B cell (primary cell): ENCODE measurements at regions not wholly inside any gene's neighbourhood (a gene's known extent, or its start where the extent isn't known, plus 50 kb on each side); places are given as distances from the start of the nearest gene placed in this dataset.

Source experiments
- ATAC-seq: fragments of 200-7000 bp; cut with Tn5 transposase; one replicate; pipeline ENCODE4 v1.10.0; 2021; ENCODE audit warnings: low read depth, mild to moderate bottlenecking, moderate number of reproducible peaks, moderate library complexity
- CTCF ChIA-PET: fragments of 350-600 bp; sonication (Branson Sonifier 250); formaldehyde crosslinking; loops from one replicate; lab custom pipeline; 2021; ENCODE audit warnings: antibody characterized with exemption, inconsistent platforms; lab: Charles Lee
- POLR2A ChIA-PET: fragments of 350-600 bp; sonication (Branson Sonifier 250); formaldehyde crosslinking; loops from one replicate; lab custom pipeline; 2021; ENCODE audit warnings: antibody characterized with exemption; lab: Charles Lee
- DNase-seq: peaks from one replicate; pipeline ENCODE4 v3.0.0; 2013
- H2AFZ ChIP-seq: 2 replicates; pipeline ENCODE4 v1.6.1; 2012; ENCODE audit warnings: mild to moderate bottlenecking, low read depth, low read length; ENCODE audit not compliant: insufficient read depth, poor library complexity, severe bottlenecking
- H3K27ac ChIP-seq, 2 donors: 1 replicate in 1 of 2; 2 replicates in 1 of 2; pipeline ENCODE4 v1.5.1; 2012 to 2013; ENCODE audit warnings: low read length in 2 of 2, mild to moderate bottlenecking in 2 of 2, moderate library complexity in 1 of 2
- H3K27me3 ChIP-seq, 4 experiments: fragments of 200-600 bp in 1 of 4; sonication (generic) in 1 of 4; replicated peaks in 1 of 4; 1 replicate in 2 of 4; 2 replicates in 2 of 4; pipeline versions ENCODE4 v1.6.1 to v1.7.0; 2013 to 2016; ENCODE audit warnings: low read length in 3 of 4, mild to moderate bottlenecking in 2 of 4, mixed read lengths in 1 of 4, moderate library complexity in 1 of 4; ENCODE audit not compliant: insufficient read depth in 4 of 4, control insufficient read depth in 3 of 4; ENCODE audit errors: control extremely low read depth in 1 of 4
- H3K36me3 ChIP-seq, 2 experiments: replicated peaks in 1 of 2; 1 replicate in 1 of 2; 2 replicates in 1 of 2; pipeline versions ENCODE4 v1.6.1 to v1.7.1; 2013; ENCODE audit warnings: low read length in 1 of 2; ENCODE audit not compliant: insufficient read depth in 2 of 2, control insufficient read depth in 1 of 2; ENCODE audit errors: control extremely low read depth in 1 of 2, extremely low read depth in 1 of 2
- H3K4me1 ChIP-seq, 2 donors: fragments of 200-600 bp in 1 of 2; sonication (generic) in 1 of 2; 1 replicate in 1 of 2; 2 replicates in 1 of 2; pipeline versions ENCODE4 v1.5.1 to v1.6.1; 2013 to 2017; ENCODE audit warnings: low read length in 2 of 2; ENCODE audit not compliant: control insufficient read depth in 2 of 2, insufficient read depth in 2 of 2
- H3K4me2 ChIP-seq: replicated peaks from 2 replicates; pipeline ENCODE3; 2012; ENCODE audit warnings: mild to moderate bottlenecking, low read depth, low read length; ENCODE audit not compliant: poor library complexity, severe bottlenecking
- H3K4me3 ChIP-seq, 5 experiments: fragments of 200-600 bp in 1 of 5; sonication (generic) in 1 of 5; 1 replicate in 3 of 5; 2 replicates in 2 of 5; pipeline versions ENCODE4 v1.5.1 to v1.7.0; 2011 to 2016; ENCODE audit warnings: low read length in 4 of 5, mild to moderate bottlenecking in 4 of 5, low read depth in 2 of 5, control low read depth in 1 of 5, moderate library complexity in 1 of 5; ENCODE audit not compliant: insufficient read depth in 1 of 5; ENCODE audit errors: control extremely low read depth in 1 of 5, extremely low read depth in 1 of 5
- H3K79me2 ChIP-seq: fragments of 200-600 bp; sonication (generic); one replicate; pipeline ENCODE4 v1.6.0; 2016; ENCODE audit warnings: low read length; ENCODE audit not compliant: control insufficient read depth, insufficient read depth
- H3K9ac ChIP-seq: fragments of 200-600 bp; sonication (generic); 2 replicates; pipeline ENCODE4 v1.6.1; 2017; ENCODE audit warnings: mild to moderate bottlenecking, low read length, moderate library complexity
- H3K9me3 ChIP-seq, 3 donors: one replicate each; pipeline versions ENCODE4 v1.6.1 to v1.7.1; 2013; ENCODE audit warnings: low read length in 2 of 3; ENCODE audit not compliant: control insufficient read depth in 2 of 3, insufficient read depth in 1 of 3; ENCODE audit errors: control extremely low read depth in 1 of 3
- H4K20me1 ChIP-seq: 2 replicates; pipeline ENCODE4 v1.6.0; 2012; ENCODE audit warnings: mild to moderate bottlenecking, low read length; ENCODE audit not compliant: insufficient read depth, control insufficient read depth, poor library complexity, severe bottlenecking
- H3K27ac Mint-ChIP-seq: one replicate; pipeline ENCODE4 v1.8.0; 2021; ENCODE audit warnings: mixed read lengths
- H3K27me3 Mint-ChIP-seq: one replicate; pipeline ENCODE4 v1.8.0; 2021; ENCODE audit warnings: mixed read lengths
- H3K4me1 Mint-ChIP-seq: one replicate; pipeline ENCODE4 v1.8.0; 2021; ENCODE audit warnings: mixed read lengths
- H3K4me3 Mint-ChIP-seq: one replicate; pipeline ENCODE4 v1.8.0; 2021; ENCODE audit warnings: mixed read lengths
- H3K9me3 Mint-ChIP-seq: one replicate; pipeline ENCODE4 v1.8.0; 2022; ENCODE audit warnings: mixed read lengths; ENCODE audit not compliant: insufficient read depth
- EZH2 ChIP-seq: IDR thresholded peaks from 2 replicates; pipeline ENCODE4 v1.6.1; 2012; ENCODE audit warnings: borderline replicate concordance, low read depth, mild to moderate bottlenecking, moderate library complexity, low read length; ENCODE audit not compliant: insufficient read depth, poor library complexity, severe bottlenecking
- whole genome bisulfite sequencing: methylation state at CpG from one replicate; pipeline ENCODE4 v1.1.5; 2013; ENCODE audit warnings: missing lambda C conversion rate; ENCODE audit not compliant: insufficient coverage; 5-methylcytosine and 5-hydroxymethylcytosine counted together
- intact Hi-C: fragments of 100-400 bp; cut with micrococcal nuclease; formaldehyde crosslinking; loops from one replicate; pipeline ENCODE4 v1.10.0; 2022
- TF ChIP-seq, protein P1 (sequence below): fragments of 200-600 bp; IDR thresholded peaks from one replicate; pipeline ENCODE4 v1.8.0; 2022; ENCODE audit warnings: antibody characterized with exemption, mild to moderate bottlenecking

DNA sequence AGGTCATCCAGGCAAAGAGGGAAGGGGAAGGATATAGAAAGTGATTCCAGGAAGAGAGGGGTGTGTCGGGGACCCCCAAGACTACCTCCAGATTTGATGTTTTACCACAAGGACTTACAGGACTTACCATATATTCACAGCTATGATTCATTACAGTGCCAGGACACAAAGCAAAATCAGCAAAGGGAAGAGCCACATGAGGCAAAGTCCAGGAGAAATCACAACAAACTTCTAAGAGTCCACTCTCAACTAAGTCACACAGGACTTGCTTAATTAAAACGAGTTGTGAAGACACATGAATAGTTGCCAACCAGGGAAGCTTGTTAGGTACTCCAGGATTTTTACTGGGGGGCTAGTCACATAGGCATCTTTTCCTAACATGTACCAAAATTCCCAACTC lies 217.3 kb downstream of the TTLL7 start:
- POLR2A ChIA-PET, result no interaction called here

DNA sequence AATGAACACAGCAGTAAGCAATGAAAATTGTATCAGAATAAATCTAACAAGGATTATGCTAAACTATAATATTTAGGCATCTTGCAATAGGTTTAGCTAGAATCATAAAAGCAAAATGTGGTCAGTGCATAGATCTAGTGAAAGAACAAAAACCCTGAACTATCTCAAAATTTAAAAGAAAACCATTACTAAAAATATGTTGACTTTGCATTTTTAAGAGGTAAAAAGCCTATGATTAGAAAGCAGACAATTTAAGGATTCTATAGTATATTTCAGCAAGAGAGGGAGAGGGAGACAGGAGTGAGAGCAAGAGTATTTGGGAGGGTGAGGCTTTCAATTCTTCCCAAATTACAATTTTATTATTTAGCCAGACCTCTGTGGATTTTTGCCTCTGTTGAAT lies 219.4 kb downstream of the TTLL7 start:
- Mint-ChIP-seq H3K27me3 (no peaks in the 10 kb centered on the region), H3K4me3 (no peak overlapping the region), H3K9me3 (peaks cover 2% of the 10 kb centered on the region), H3K27ac (no peak overlapping the region), H3K4me1 (no peaks in the 10 kb centered on the region)
- CTCF ChIA-PET, result no interaction called here
- Histone ChIP-seq H4K20me1 (no peaks in the 10 kb centered on the region), H3K36me3 (no peaks in the 10 kb centered on the region), H3K9ac (no peak overlapping the region), H3K79me2 (no peaks in the 10 kb centered on the region), H3K27ac (no peak overlapping the region), H2AFZ (no peak overlapping the region), H3K9me3 (peaks cover 0 to 2% (median 1%) of the 10 kb centered on the region in 3 donors), H3K27me3 (no peaks in the 10 kb centered on the region), H3K4me1 (no peaks in the 10 kb centered on the region), H3K4me3 (no peak overlapping the region), H3K4me2 (no peak overlapping the region)
- ATAC-seq (no peak), DNase-seq (no peak)
- POLR2A ChIA-PET, result no interaction called here
- intact Hi-C loops, result loop anchor here (5.0 kb wide), 1 partner anchor 1002 kb away; no protein-coding TSS in a partner anchor
- no peak for TF ChIP-seq EZH2
- TF ChIP-seq, protein P1, sequence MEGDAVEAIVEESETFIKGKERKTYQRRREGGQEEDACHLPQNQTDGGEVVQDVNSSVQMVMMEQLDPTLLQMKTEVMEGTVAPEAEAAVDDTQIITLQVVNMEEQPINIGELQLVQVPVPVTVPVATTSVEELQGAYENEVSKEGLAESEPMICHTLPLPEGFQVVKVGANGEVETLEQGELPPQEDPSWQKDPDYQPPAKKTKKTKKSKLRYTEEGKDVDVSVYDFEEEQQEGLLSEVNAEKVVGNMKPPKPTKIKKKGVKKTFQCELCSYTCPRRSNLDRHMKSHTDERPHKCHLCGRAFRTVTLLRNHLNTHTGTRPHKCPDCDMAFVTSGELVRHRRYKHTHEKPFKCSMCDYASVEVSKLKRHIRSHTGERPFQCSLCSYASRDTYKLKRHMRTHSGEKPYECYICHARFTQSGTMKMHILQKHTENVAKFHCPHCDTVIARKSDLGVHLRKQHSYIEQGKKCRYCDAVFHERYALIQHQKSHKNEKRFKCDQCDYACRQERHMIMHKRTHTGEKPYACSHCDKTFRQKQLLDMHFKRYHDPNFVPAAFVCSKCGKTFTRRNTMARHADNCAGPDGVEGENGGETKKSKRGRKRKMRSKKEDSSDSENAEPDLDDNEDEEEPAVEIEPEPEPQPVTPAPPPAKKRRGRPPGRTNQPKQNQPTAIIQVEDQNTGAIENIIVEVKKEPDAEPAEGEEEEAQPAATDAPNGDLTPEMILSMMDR, result no peak

More for the DNA sequence above, 217.3 kb downstream of the TTLL7 start:
- peaks cover 2% of the 10 kb centered on the region for H3K9me3 Mint-ChIP-seq
- H3K4me3 Mint-ChIP-seq, result no peak overlapping the region
- CTCF ChIA-PET, result no interaction called here
- intact Hi-C loops, result no loop called here
- Histone ChIP-seq H4K20me1 (no peaks in the 10 kb centered on the region), H3K4me2 (no peak overlapping the region), H3K27me3 (no peaks in the 10 kb centered on the region), H3K27ac (no peak overlapping the region), H3K9ac (no peak overlapping the region), H3K9me3 (peaks cover 0 to 2% (median 1%) of the 10 kb centered on the region in 3 donors), H2AFZ (no peak overlapping the region), H3K36me3 (no peaks in the 10 kb centered on the region), H3K4me1 (no peaks in the 10 kb centered on the region), H3K79me2 (no peaks in the 10 kb centered on the region), H3K4me3 (no peak overlapping the region)
- H3K4me1 Mint-ChIP-seq, result no peaks in the 10 kb centered on the region
- no CpG with 5 or more reads among the region's 2 CpGs for WGBS
- no peak overlapping the region for H3K27ac Mint-ChIP-seq
- no peak for ATAC-seq
- no peaks in the 10 kb centered on the region for H3K27me3 Mint-ChIP-seq
- TF ChIP-seq, protein P1, result no peak
- no peak for TF ChIP-seq EZH2
- DNase-seq, result no peak
